BJ (cell line): ENCODE measurements at regions not wholly inside any gene's neighbourhood (a gene's known extent, or its start where the extent isn't known, plus 50 kb on each side); places are given as distances from the start of the nearest gene placed in this dataset.

Experiments
- CTCF ChIA-PET: fragments of 350-600 bp; formaldehyde crosslinking; extraction: SDS; loops from one replicate; lab custom pipeline; 2021; ENCODE audit warnings: antibody characterized with exemption, inconsistent platforms; lab: Yijun Ruan, JAX
- POLR2A ChIA-PET: fragments of 300-600 bp; sonication (Branson Sonifier 250); formaldehyde crosslinking; extraction: SDS; loops from one replicate; lab custom pipeline; 2021; ENCODE audit warnings: antibody characterized with exemption; lab: Charles Lee
- DNase-seq: peaks from one replicate; pipeline ENCODE4 v3.0.0-alpha.2; 2011; ENCODE audit warnings: low read depth
- H3K27me3 ChIP-seq: 2 replicates; pipeline ENCODE4 v1.6.0; 2011; ENCODE audit warnings: low read length; ENCODE audit not compliant: control insufficient read depth, insufficient read depth
- H3K36me3 ChIP-seq: 2 replicates; pipeline ENCODE4 v1.5.1; 2011; ENCODE audit warnings: low read length; ENCODE audit not compliant: control insufficient read depth, insufficient read depth
- H3K4me3 ChIP-seq: 2 replicates; pipeline ENCODE4 v1.5.1; 2011; ENCODE audit warnings: low read depth, mild to moderate bottlenecking, control low read depth, low read length
- TF ChIP-seq, protein P1 (sequence below): IDR thresholded peaks from 2 replicates; pipeline ENCODE4 v1.5.1; 2011; ENCODE audit warnings: low read depth, mild to moderate bottlenecking, control low read depth, inconsistent platforms, low read length, moderate library complexity; ENCODE audit not compliant: insufficient read depth

GRCh38 chr7:50227726-50228125, 76.8 kb upstream of the IKZF1 start:
- ChIA-PET CTCF (no interaction called here), POLR2A (no interaction called here)
- DNase-seq, result no peak
- TF ChIP-seq, protein P1, sequence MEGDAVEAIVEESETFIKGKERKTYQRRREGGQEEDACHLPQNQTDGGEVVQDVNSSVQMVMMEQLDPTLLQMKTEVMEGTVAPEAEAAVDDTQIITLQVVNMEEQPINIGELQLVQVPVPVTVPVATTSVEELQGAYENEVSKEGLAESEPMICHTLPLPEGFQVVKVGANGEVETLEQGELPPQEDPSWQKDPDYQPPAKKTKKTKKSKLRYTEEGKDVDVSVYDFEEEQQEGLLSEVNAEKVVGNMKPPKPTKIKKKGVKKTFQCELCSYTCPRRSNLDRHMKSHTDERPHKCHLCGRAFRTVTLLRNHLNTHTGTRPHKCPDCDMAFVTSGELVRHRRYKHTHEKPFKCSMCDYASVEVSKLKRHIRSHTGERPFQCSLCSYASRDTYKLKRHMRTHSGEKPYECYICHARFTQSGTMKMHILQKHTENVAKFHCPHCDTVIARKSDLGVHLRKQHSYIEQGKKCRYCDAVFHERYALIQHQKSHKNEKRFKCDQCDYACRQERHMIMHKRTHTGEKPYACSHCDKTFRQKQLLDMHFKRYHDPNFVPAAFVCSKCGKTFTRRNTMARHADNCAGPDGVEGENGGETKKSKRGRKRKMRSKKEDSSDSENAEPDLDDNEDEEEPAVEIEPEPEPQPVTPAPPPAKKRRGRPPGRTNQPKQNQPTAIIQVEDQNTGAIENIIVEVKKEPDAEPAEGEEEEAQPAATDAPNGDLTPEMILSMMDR, result no peak
- Histone ChIP-seq H3K36me3 (no peaks in the 10 kb centered on the region), H3K4me3 (no peak overlapping the region), H3K27me3 (no peaks in the 10 kb centered on the region)

- CTCF ChIA-PET, result no interaction called here
- TF ChIP-seq, protein P1, result no peak
- H3K36me3 ChIP-seq, result no peaks in the 10 kb centered on the region
- no peak overlapping the region for H3K4me3 ChIP-seq
- POLR2A ChIA-PET, result no interaction called here
- DNase-seq, result no peak
- H3K27me3 ChIP-seq, result no peaks in the 10 kb centered on the region
Observed at GRCh38 chr7:50226669-50227068, 77.8 kb upstream of the IKZF1 start.

DNA sequence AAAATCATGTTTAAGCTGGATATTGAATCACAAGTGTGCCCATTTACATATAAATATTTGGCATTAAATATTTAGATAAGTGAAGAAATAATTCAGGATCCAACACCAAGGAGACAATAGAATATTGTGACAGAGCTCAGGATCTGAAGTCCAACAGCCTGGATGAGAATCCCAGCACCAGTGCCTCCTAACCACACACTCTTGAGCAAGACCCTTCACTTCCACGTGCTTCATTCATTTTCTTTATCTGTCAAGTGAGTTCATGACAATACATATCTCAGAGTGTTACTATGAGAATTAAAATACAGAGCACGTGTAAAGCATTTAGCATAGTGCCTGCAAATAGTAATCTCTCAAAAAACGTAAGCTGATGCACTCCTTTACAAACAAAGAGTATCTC, 78.4 kb upstream of the IKZF1 start:
- ChIA-PET CTCF (no interaction called here), POLR2A (no interaction called here)
- TF ChIP-seq, protein P1, result no peak
- H3K4me3 ChIP-seq, result no peak overlapping the region
- no peak for DNase-seq
- H3K36me3 ChIP-seq, result no peaks in the 10 kb centered on the region
- no peaks in the 10 kb centered on the region for H3K27me3 ChIP-seq

DNA sequence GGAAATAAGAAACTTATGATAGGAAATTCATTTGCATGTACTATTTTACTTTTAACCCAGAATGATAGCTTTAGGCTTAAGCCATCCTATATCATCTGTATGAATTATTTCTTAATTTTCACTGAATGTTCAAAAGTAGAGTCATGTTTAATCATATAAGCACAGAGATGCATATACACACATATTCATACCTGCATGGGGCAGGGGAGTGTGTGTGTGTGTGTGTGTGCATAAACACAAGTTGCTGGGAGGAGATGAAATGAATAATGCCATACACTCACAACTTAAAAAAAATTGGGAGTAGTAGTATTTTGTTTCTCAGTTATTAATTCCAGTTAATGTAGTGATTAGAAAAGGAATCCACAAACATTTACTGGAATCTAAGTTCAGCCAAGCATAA, 83.1 kb upstream of the IKZF1 start:
- no peak for DNase-seq
- Histone ChIP-seq H3K4me3 (no peak overlapping the region), H3K36me3 (no peaks in the 10 kb centered on the region), H3K27me3 (no peaks in the 10 kb centered on the region)
- POLR2A ChIA-PET, result no interaction called here
- TF ChIP-seq, protein P1, result no peak
- CTCF ChIA-PET, result interaction anchor here (1.0 kb wide), 1 partner anchor 16 kb away, joined by 3 read pairs; no protein-coding TSS in a partner anchor

GRCh38 chr7:50221028-50221427, 83.5 kb upstream of the IKZF1 start:
- TF ChIP-seq, protein P1, result no peak
- POLR2A ChIA-PET, result no interaction called here
- no peaks in the 10 kb centered on the region for H3K36me3 ChIP-seq
- no peak overlapping the region for H3K4me3 ChIP-seq
- no peak for DNase-seq
- H3K27me3 ChIP-seq, result no peaks in the 10 kb centered on the region
- CTCF ChIA-PET, result interaction anchor here (1.0 kb wide), 1 partner anchor 16 kb away, joined by 3 read pairs; no protein-coding TSS in a partner anchor
